ENCODE measurements at regions not wholly inside any gene's neighbourhood (a gene's known extent, or its start where the extent isn't known, plus 50 kb on each side); places are given as distances from the start of the nearest gene placed in this dataset.

- no peak for TF ChIP-seq TAF1 (IDR thresholded peaks at IDR 0.05; ENCODE audit: borderline replicate concordance, low read depth, low read length)
- no peak for TF ChIP-seq POLR2A (IDR thresholded peaks at IDR 0.05; ENCODE audit: low read depth, low read length)
Observed at GRCh38 chr18:76557026-76557575, 62.1 kb upstream of the ZNF516 start.
